ENCODE measurements at regions not wholly inside any gene's neighbourhood (a gene's known extent, or its start where the extent isn't known, plus 50 kb on each side); places are given as distances from the start of the nearest gene placed in this dataset.
"Not testable (repeated sequence)": the region's sequence is repeated elsewhere in the genome, so short reads cannot be mapped to it uniquely, and the experiment has no call there.

DNA sequence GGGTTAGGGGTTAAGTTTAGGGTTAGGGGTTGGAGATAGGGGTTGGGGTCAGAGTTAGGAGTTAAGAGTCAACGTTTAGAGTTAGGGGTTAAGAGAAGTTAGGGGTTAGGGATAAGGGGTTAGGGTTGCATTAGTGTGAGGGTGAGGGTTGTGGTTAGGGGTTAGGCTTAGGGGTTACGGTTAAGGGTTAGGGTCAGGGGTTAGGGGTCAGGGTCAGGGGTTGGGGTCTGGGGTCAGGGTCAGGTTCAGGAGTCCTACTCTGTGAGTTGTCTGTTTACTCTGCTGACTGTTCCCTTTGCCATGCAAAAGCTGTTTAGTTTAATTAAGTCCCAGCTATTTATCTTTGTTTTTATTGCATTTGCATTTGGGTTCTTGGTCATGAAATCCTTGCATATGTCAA is 1267.3 kb downstream of the FOXD4L5 start:
- DNase-seq (ENCODE audit: extremely low read depth in 1 of 4, low spot score in 3 of 4); BruUV-seq (replicated peaks); ATAC-seq; intact Hi-C loops (cut with micrococcal nuclease); H3K4me1 ChIP-seq (replicated peaks in 1 of 2; ENCODE audit: control insufficient read depth in 2 of 2, insufficient read depth in 2 of 2, low read length in 2 of 2); H3K9me3 ChIP-seq (replicated peaks; ENCODE audit: control insufficient read depth, insufficient read depth, low read depth, low read length); H3K9ac ChIP-seq (ENCODE audit: insufficient read depth in 1 of 2, low read depth in 2 of 2, low read length in 2 of 2); H3K27ac ChIP-seq (ENCODE audit: extremely low read depth, low read depth, low read length); H3K36me3 ChIP-seq (ENCODE audit: control insufficient read depth, insufficient read depth, low read length); H4K20me1 ChIP-seq (replicated peaks; ENCODE audit: control insufficient read depth, insufficient read depth, low read length); FAIRE-seq; H2AFZ ChIP-seq (ENCODE audit: low read depth, low read length); POLR2A ChIA-PET; H3K4me3 ChIP-seq; H3K9me1 ChIP-seq (ENCODE audit: control insufficient read depth, insufficient read depth, low read length); H3K4me2 ChIP-seq (ENCODE audit: insufficient read depth, low read length); H3K79me2 ChIP-seq (ENCODE audit: control insufficient read depth, insufficient read depth, low read length); CTCF ChIA-PET (ENCODE audit: low intra/inter-chr PET ratio); H3K27me3 ChIP-seq (ENCODE audit: control insufficient read depth in 2 of 2, insufficient read depth in 2 of 2, low read length in 2 of 2); TF ChIP-seq NR2C2 (CRISPR knock-in tag; IDR thresholded peaks at IDR 0.05): not testable (repeated sequence)
- peak; percentile 76 for TF ChIP-seq NR2C2 (tag; IDR thresholded peaks at IDR 0.05)
- peak; percentile 58; the same call in 1 of the 2 replicates for TF ChIP-seq NR2C1 (IDR thresholded peaks at IDR 0.05)
- peak; percentile 71; the same call in 1 of the 2 replicates for TF ChIP-seq NR2C1 (tag; IDR thresholded peaks at IDR 0.05)
- WGBS (ENCODE audit: insufficient coverage, low coverage, missing lambda C conversion rate), result 45% methylated on average over 2 of the region's 2 CpGs
- in situ Hi-C loops (cut with MboI), result loop anchor here (25.0 kb wide), 1 partner anchor 1670 kb away; the partner anchor contains the start of gene ZNG1E

DNA sequence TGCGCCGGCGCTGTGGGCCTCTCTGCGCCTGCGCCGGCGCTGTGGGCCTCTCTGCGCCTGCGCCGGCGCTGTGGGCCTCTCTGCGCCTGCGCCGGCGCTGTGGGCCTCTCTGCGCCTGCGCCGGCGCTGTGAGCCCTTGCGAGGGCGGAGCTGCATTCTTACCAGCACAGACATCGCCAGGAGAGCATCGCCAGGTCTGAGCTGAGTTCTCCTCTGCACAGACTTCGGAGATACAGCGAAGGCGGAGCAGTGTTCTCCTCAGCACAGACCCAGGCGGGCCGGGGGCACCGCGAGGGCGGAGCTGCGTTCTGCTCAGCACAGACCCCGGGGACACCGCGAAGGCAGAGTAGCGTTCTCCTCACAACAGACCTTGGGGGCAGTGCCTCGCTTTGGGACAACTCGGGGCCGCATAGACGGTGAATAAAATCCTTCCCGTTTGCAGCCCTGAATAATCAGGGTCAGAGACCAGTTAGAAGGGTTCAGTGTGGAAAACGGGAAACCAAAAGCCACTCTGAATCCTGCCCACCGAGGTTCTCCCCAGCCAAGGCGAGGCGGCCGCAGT is 1268.1 kb downstream of the FOXD4L5 start:
- TF ChIP-seq POLR2A (conservative IDR thresholded peaks at IDR 0.05) (peak; percentile 59; the same call in 1 of the 2 replicates), POLR2G (IDR thresholded peaks at IDR 0.05; ENCODE audit: low read depth, low read length) (peak; percentile 64), POLR2B (IDR thresholded peaks at IDR 0.05; ENCODE audit: low read depth, partially characterized antibody) (peak; percentile 58), ZSCAN29 (IDR thresholded peaks at IDR 0.05) (peak; percentile 94), TAF1 (IDR thresholded peaks at IDR 0.05; ENCODE audit: control insufficient read depth, extremely low read depth, insufficient read depth, low read length, severe bottlenecking) (peak; percentile 36), RBFOX2 (IDR thresholded peaks at IDR 0.05; ENCODE audit: low read depth, low read length) (peak; percentile 61), PHF8 (IDR thresholded peaks at IDR 0.05; ENCODE audit: borderline replicate concordance, low read length) (peak; percentile 48; the same call in 1 of the 2 replicates), SUPT5H (IDR thresholded peaks at IDR 0.05) (peak; percentile 54), MEIS2 (IDR thresholded peaks at IDR 0.05; ENCODE audit: partially characterized antibody) (peak; percentile 83), NRF1 (conservative IDR thresholded peaks at IDR 0.05 in 1 of 2, IDR thresholded peaks at IDR 0.05 in 1 of 2) (peak; percentile 86 to 89), RAD21 (CRISPR knock-in tag; conservative IDR thresholded peaks at IDR 0.05 in 1 of 2, IDR thresholded peaks at IDR 0.05 in 1 of 2) (peak in 1 of 2 experiments; percentile 8; a peak in 1 of 4 replicates)
- TF ChIP-seq, protein P1, sequence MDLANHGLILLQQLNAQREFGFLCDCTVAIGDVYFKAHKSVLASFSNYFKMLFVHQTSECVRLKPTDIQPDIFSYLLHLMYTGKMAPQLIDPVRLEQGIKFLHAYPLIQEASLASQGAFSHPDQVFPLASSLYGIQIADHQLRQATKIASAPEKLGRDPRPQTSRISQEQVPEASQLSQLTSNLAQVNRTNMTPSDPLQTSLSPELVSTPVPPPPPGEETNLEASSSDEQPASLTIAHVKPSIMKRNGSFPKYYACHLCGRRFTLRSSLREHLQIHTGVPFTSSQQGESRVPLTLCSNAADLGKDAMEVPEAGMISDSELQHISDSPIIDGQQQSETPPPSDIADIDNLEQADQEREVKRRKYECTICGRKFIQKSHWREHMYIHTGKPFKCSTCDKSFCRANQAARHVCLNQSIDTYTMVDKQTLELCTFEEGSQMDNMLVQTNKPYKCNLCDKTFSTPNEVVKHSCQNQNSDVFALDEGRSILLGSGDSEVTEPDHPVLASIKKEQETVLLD (IDR thresholded peaks at IDR 0.05), result peak; percentile 59
- POLR2A ChIA-PET; H4K20me1 ChIP-seq (replicated peaks; ENCODE audit: control insufficient read depth, insufficient read depth, low read length); H3K27ac ChIP-seq (ENCODE audit: extremely low read depth, low read depth, low read length); H3K36me3 ChIP-seq (ENCODE audit: control insufficient read depth, insufficient read depth, low read length); FAIRE-seq; CTCF ChIA-PET (ENCODE audit: low intra/inter-chr PET ratio); H3K27me3 ChIP-seq (ENCODE audit: control insufficient read depth in 2 of 2, insufficient read depth in 2 of 2, low read length in 2 of 2); intact Hi-C loops (cut with micrococcal nuclease); H2AFZ ChIP-seq (ENCODE audit: low read depth, low read length); H3K4me1 ChIP-seq (replicated peaks in 1 of 2; ENCODE audit: control insufficient read depth in 2 of 2, insufficient read depth in 2 of 2, low read length in 2 of 2); BruUV-seq (replicated peaks); H3K9me3 ChIP-seq (replicated peaks; ENCODE audit: control insufficient read depth, insufficient read depth, low read depth, low read length); H3K9me1 ChIP-seq (ENCODE audit: control insufficient read depth, insufficient read depth, low read length); H3K79me2 ChIP-seq (ENCODE audit: control insufficient read depth, insufficient read depth, low read length): not testable (repeated sequence)
- H3K4me2 ChIP-seq (ENCODE audit: insufficient read depth, low read length), result peak overlapping the region; percentile 60
- peak overlapping the region; percentile 34 to 76; a peak in 2 of 4 replicates for H3K9ac ChIP-seq (ENCODE audit: insufficient read depth in 1 of 2, low read depth in 2 of 2, low read length in 2 of 2)
- 28% methylated on average over 10 of the region's 46 CpGs for WGBS (ENCODE audit: insufficient coverage, low coverage, missing lambda C conversion rate)
- DNase-seq (ENCODE audit: extremely low read depth in 1 of 4, low spot score in 3 of 4), result peak; percentile 26 to 54 (median 35)
- peak overlapping the region; percentile 43 for H3K4me3 ChIP-seq
- in situ Hi-C loops (cut with MboI), result loop anchor here (25.0 kb wide), 1 partner anchor 1670 kb away; the partner anchor contains the start of gene ZNG1E
- peak; percentile 89 for ATAC-seq

All from K562 (cell line).